GM18868 (cell line): ENCODE measurements at regions not wholly inside any gene's neighbourhood (a gene's known extent, or its start where the extent isn't known, plus 50 kb on each side); places are given as distances from the start of the nearest gene placed in this dataset.
"Not testable (repeated sequence)": the region's sequence is repeated elsewhere in the genome, so short reads cannot be mapped to it uniquely, and the experiment has no call there.

Experiments
- ATAC-seq: cut with Tn5 transposase; IDR thresholded peaks from one replicate; pipeline ENCODE4 v1.9.1; 2021; ENCODE audit warnings: mild to moderate bottlenecking, moderate library complexity; ENCODE audit not compliant: unreplicated experiment

DNA sequence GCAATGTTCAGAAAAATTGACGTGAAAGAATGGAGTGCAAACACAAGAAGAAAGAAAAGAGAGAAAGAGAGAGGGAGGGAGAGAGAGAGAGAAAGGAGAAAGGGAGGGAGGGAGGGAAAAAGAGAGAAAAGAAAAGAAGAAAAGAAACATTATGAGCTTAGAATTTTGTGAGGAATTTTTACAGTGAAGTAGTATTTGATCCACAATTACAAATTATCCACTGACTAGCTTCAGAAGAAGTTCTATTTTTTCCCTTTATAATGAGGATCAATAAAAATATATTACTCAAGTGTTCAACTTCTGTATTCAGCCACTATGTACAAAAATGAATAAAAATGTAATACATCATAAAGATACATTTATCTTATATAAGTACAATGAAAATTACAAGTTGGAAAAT lies 494.5 kb upstream of the CA10 start:
- no peak for ATAC-seq

DNA sequence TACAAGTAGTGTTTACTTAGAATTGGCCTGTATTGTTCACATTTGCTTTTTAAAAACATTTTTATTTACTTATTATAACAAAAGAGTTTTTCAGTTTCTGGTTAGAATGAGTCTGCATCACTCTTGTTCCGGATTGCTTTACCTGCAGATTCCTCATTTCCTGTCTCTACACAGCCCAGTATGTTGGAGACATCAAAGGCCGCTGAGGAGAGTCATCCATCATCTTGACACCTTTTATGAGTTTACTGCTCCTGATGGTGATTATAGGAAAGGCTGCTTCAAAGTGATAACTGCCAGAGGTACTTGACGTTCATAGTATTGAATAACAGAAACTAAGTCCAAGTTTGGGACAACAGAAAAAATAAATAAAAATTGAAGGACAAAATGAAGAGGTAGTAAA lies 490.5 kb upstream of the CA10 start:
- no peak for ATAC-seq

DNA sequence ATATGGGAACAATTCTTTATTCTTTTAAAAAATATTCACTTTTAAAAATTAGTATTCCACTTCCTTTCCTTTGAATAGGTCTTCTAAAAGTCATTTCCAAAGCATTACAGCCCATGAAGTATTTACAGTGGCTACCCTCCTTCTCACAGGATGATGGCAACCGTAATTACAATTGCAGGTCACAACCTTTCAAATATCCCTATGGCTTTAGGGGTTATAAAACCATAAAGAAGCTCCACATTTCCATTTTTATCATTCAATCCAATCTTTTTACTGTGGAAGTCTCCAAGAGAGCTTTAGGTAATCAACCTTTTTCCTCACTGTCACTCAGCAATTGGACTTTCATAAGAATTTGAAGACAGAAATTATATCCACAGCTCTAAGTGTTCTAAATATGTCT lies 488.9 kb upstream of the CA10 start:
- no peak for ATAC-seq

DNA sequence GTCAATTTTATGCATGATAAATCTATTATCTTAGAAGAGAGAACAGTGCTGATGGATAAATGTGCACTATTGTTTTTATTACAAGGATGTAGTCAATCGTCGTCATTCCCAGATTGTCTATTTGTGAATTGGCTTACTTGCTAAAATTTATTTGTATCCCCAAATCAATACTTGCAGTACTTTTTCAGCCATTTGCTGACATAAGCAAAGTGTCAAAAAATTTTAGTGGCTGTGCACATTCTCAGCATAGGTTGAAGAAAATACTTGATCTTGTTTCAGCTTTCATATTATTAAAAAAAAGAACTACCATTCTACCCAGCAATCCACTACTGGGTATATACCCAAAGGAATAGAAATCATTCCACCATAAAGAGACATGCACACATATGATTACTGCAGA lies 477.9 kb upstream of the CA10 start:
- ATAC-seq: no peak

DNA sequence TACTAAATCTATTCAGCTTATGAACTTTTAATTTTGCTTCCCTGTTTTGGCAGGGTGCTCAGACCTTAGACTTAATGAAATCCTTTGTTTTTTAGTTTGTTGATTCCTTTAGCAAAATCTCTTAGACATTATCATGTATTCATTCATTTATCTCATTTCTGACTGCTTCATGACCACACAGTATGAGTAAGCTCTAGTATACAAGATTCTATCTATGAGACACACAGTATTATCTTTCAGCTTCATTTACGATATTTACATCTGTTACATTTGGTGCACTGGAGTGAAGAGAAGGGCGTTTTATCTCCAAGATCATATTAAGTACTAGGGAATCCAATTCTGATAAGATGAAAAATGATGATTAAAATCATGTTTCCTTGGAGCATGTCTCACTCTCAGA lies 448.1 kb upstream of the CA10 start:
- no peak for ATAC-seq

DNA sequence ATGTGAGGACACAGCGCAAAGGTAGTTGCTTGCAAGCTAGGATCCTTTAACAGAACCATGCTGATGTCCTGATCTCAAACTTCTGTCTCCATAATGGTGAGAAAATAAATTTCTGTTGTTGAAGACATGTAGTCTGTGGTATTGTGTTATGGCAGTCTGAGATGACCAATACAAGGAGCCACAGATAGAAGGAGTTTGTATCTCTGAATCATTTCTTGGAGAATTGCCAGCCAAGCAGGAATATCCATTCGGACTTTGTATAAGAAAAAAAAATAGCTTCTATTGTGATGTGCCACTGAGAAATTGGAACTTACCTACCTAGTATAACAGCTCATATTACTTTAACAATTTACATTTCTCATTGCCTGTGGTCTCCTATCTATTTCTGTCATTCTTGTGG lies 447.6 kb upstream of the CA10 start:
- no peak for ATAC-seq

DNA sequence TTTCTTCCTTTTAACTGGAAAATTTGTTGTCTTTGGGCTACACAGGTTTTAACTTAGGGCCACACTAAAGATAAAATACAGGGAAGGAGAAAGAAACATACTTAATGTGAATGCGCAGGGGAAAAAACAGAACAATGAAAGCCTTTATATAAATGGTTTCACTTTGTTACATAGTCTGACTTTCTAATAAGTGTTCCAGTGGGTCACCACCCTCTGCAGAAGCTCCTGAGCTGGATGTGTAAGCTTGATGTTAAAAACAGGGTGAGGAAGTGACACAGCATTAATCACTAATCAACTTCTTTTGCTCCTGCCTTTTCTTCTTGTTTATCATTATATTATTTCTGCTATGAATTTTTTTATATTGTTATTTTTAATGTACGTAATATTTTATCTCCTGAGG lies 445.6 kb upstream of the CA10 start:
- no peak for ATAC-seq

DNA sequence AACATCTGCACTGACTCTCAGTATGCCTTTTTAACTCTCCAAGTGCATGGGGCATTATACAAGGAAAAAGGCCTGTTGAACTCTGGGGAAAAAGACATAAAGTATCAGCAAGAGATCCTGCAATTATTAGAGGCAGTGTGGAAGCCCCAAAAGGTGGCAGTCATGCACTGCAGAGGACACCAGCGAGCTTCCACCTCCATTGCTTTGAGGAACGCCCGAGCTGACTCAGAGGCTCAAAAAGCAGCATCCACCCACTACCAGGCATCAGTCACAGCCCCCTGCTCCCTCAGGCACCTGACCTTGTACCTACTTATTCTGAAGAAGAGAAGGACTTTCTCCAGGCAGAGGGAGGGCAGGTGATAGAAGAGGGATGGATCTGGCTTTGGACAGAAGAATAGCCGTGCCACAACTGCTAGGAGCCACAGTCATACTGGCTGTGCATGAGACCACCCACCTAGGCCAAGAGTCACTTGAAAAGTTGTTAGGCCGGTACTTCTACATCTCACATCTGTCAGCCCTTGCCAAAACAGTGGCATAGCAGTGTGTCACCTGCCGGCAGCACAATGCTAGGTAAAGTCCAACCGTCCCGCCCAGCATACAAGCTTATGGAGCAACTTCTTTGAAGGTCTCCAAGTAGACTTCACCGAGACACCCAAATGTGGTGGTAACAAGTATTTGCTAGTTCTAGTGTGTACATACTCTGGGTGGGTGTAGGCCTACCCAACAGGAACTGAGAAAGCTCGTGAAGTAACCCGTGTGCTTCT lies 439.1 kb upstream of the CA10 start:
- ATAC-seq: not testable (repeated sequence)

DNA sequence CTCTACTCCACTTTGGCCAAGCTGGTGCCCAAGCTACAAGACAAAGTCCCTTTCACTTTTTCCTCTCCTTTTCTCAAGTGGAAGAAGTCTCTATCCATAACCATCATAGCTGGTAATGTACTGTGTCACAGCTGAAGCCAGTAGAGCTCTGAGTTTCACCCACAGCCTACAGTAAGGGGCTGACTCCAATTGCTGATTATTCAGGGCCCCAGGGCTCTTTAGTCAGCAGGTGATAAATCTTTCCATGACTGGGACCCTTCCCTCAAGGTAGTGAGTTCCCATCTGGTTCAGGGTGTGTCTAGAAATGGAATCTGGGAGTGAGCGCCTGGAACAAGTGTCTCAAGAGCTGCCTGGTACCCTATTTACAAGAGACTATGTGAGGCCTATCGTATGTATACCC lies 436.0 kb upstream of the CA10 start:
- no peak for ATAC-seq

DNA sequence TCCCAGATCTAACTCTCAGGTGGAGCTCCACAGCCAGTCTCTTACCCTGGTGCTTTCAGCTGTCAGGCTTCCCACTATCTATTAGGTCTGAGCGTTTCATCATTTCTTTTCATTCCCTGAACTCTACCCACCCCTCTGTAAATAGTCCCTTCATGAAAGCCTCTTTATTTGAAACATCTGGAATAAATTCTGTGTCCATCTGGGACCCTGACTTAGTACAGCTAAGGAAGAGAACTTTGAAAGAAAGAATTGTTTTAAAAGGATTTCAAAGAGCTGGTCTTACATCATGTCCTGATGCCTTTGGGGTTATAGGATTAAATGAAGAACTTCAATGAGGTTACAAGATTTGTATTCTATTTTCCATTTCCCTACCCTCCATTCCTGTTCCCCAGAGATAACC lies 388.5 kb upstream of the CA10 start:
- ATAC-seq: no peak

DNA sequence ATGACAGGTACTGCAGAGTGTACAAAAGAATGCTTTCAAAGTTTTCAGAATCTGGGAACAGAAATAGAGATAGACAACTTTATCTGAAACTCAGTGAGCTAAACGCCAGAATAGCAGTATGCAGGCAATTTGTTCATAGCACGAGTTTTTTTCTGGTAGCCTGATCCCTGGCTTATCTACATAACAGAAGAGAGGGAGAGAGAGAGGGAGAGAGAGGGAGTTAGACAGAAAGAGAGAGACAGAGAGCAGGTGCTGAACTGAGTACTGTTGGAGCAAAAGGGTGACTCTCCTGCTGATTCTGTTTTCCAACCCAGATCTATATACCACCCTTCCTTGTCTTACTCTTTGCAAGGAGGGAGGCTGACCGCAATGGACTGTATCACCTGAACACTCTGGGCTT lies 388.0 kb upstream of the CA10 start:
- no peak for ATAC-seq

DNA sequence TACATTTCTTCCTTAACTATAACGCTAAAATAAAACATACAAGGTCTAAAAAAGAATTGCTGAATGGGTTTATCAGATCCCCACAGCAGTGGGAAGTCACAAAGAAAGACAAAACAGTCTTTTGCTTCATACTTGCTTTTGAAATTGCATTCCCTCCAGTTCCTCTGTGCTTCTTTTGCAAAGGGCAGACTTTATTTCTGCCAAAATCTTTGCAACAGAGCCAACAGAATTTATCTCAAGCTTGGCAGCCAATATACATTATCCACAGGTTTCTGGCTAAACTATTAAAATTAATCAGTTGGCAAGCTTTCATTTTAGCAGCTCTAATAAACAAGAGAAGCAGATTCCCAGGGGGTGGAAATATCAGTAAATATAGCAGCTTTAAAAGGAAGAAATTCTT lies 378.9 kb upstream of the CA10 start:
- ATAC-seq: no peak

DNA sequence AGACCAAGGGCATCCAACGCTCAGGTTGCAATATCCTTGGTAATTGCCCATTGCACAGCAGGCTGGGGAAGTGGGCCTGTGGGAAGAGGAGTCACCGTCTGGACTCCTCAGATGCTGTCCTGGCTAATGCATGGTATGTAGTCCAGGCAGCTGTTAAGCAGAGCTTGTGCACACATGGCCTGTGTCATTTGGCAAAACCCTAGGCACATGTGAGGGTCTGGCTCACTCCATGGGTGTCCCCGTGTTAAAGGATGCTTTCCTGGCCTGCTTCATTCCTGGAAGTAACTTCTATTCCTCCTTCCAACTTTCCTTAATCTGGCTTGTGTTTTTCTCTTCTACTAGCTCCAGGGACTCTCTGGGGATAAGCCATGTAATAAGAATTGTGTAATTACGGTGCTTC lies 378.0 kb upstream of the CA10 start:
- no peak for ATAC-seq

DNA sequence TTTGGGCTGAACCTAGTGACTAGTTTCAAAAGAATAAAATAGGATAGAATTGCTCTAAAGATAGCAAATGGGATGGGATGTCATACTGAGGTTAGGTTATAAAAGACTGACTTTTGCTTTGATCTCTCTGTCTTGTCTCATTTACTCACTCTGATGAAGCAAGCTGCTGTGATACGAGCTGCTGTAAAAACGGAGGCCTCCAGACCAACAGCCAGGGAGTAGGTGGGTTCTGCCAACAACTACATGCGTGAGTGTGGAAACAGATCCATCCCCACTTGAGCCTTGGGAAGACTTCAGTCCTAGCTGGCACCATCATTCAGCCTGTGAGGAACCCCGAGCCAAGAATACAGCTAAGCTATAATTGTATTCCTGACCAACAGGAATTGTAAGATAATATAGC lies 373.9 kb upstream of the CA10 start:
- no peak for ATAC-seq

DNA sequence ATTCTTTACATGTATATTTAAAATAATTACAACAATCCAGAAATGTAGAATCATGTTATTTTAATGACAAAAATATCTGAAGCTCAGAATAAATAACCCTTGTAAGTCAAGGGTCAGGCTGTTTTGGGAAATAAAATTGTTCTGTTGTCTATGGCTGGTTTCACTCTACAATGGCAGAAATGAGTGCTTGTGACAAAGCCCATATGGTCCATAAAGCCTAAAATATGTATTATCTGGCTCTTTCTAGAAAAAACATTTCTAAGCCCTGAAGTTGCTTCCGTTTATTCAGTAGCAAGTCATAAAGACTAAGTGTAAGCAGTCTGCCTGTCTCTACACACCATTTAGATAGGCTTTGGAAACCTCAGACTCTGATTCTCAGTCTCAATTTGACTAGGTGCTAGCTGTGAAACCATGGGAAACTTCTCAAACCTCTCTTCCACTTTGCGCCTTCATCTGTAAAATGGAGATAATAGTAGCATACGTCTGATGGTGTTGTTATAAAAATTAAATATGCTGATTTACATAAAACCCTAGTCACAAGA lies 365.7 kb upstream of the CA10 start:
- no peak for ATAC-seq

DNA sequence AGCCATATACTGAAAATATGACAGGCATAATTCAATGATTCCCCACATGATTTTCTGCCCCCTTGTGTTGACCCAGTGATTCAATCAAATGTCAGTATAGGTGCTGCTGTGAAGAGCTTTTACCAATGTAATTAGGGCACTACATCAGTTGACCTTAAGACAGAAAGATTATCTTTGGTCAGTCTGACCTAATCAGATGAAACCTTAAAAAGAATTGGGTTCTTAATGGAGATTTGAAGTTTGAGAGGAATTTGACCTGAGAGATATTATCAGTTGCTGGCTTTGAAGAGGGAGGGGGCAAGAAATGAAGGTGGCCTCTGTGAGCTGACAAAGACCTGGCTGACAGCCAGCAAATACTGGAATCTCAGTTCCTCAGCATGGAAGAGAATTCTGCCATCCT lies 358.7 kb upstream of the CA10 start:
- no peak for ATAC-seq

DNA sequence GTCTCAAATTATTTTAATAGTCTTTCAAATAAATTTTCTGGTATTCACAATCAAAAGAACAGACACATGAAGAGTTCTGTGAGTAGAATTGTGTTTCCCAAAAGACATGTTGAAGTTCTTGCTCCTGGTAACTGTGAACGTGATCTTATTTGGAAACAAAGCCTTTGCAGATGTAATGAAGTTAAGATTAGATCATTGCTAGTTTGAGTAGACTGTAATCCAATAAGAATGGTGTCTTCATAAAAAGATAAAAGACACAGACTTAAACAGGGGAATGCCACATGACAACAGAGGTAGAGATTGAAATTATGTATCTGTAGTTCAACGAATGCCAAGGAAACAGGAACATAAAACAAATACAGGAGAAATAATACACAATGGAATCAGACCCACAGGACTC lies 357.4 kb upstream of the CA10 start:
- no peak for ATAC-seq

DNA sequence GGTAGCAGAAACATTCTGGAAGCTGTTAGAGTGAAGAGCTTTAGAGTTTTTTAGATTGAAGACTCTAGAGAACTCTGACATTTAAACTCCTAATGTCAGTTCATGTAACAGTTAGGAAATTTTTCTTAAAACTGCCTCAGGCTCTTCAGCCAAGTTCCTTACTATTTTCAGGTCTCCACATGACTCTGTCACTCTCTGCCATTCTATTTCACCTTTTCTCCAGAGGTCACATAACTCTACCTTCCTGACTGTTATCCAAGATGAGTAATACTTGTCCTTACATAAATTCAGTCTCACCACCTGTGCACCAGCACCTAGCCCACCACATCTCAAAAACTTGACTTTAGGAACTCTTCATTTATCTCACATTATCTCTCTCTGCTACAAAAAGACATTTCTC lies 347.1 kb upstream of the CA10 start:
- ATAC-seq: no peak

DNA sequence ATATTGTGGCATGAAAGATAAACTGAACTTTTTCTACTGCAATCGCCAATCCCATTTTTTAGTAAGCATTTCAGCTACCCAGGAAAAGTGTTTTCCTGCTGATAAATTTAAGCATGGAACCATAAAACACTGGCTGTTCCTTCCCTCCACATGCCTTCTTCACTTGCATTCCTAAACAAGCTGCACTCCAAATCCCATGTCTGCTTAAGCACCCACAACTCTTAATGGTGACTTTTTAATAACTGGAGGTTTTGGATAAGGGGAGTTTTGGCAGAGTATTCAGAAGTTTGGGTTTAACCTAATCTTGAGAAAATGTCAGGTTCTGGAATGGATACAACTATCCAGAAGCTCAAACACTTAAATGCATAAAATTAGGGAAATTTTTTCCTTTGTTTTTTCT lies 345.6 kb upstream of the CA10 start:
- no peak for ATAC-seq

DNA sequence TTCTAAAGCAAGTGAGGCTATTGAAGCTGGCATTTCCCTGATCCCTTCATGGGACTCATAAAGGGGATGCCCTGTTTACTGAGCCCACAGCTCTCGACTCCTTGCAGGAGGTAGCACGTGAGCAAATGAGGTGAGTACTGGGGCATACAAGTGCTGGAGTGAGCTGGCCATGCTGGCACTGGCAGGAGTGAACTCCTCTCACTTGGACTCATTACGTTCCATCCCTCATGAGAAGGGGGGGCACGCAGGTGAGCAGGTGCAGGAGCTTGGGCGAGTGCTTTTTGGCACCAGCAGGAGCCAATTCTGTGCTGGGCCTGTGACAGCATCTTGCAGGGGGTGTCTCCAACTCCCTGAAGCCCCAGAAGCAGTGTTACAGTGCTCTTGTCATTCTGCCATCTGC lies 337.1 kb upstream of the CA10 start:
- ATAC-seq: no peak

DNA sequence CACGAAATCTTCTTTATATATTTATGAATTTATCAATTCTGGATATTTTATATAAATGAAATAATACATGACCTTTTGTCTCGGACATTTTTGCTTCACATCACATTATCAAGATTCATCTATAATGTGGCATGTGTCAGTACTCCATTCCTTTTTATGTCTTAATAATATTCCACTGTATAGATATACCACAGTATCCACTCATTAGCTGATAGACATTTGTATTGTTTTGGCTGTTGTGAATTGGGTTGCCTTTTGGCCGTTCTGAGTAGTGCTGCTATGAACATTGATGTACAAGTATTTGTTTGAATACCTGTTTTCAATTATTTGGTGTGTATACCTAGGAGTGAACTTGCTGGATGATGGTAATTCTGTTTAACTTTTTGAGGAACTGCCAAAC lies 323.8 kb upstream of the CA10 start:
- no peak for ATAC-seq

DNA sequence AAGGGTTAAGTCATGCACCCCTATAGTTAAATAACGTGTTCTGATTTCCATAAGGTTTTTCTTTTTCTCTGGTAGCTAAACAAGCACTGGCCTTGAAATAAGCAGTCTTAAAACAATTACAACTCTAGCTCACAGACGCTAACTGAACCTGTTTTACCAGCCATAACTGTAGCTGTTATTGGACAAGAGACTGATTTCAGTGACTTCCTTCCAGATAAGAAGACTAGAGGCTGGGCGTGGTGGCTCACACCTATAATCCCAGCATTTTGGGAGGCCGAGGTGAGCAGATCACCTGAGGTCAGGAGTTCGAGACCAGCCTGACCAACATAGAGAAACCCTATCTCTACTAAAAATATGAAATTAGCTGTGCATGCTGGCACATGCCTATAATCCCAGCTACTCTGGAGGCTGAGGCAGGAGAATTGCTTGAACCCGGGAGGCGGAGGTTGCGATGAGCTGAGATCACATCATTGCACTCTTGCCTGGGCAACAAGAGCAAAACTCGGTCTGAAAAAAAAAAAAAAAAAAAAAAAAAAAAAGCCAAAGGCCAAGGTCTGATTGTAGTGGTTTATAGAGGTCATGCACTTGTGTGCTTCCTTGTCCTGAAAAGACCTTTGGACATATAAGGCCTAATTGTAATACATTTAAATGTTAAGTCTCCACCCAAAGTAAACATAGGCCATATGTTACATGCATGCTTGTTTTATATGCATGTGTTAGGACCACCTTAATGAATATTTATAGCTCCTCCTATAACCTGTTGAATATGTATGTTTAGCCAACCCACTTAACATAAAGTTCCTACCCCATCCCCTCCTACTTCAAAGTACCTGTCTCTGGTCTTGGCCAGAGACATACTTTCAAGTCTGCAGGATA lies 319.5 kb upstream of the CA10 start:
- ATAC-seq: no peak
